PC-9 (cell line): ENCODE measurements at regions not wholly inside any gene's neighbourhood (a gene's known extent, or its start where the extent isn't known, plus 50 kb on each side); places are given as distances from the start of the nearest gene placed in this dataset.

Source experiments
- BruUV-seq: library from RNA; stranded (reverse); fragments of 400-500 nt; replicated peaks from 2 replicates; lab custom pipeline; 2021; lab: Mats Ljungman, UMichigan
- CTCF ChIA-PET: fragments of 300-600 bp; sonication (Branson Sonifier 250); formaldehyde crosslinking; loops from one replicate; lab custom pipeline; 2022; ENCODE audit warnings: antibody characterized with exemption; lab: Charles Lee
- POLR2A ChIA-PET: fragments of 300-600 bp; sonication (Branson Sonifier 250); formaldehyde crosslinking; loops from one replicate; lab custom pipeline; 2022; ENCODE audit warnings: antibody characterized with exemption; ENCODE audit not compliant: unreplicated experiment; lab: Charles Lee
- DNase-seq, 2 experiments: peaks; one replicate each; pipeline versions ENCODE4 v3.0.0 to v3.0.0-alpha.2; 2015 to 2022; ENCODE audit warnings: mixed read lengths in 1 of 2
- H2AFZ ChIP-seq: fragments of 200-600 bp; sonication (generic); 2 replicates; pipeline ENCODE4 v1.8.1; 2017; ENCODE audit warnings: antibody characterized with exemption
- H3F3A ChIP-seq: fragments of 200-600 bp; sonication (generic); 2 replicates; pipeline ENCODE4 v1.8.1; 2017; ENCODE audit warnings: antibody characterized with exemption, mild to moderate bottlenecking, low read depth; ENCODE audit not compliant: insufficient read depth
- H3K27ac ChIP-seq: fragments of 200-600 bp; sonication (generic); 2 replicates; pipeline ENCODE4 v1.6.1; 2016; ENCODE audit warnings: mixed run types
- H3K27me3 ChIP-seq: fragments of 200-600 bp; sonication (generic); 2 replicates; pipeline ENCODE4 v1.6.1; 2016; ENCODE audit warnings: low read depth, mixed run types; ENCODE audit not compliant: insufficient read depth
- H3K36me3 ChIP-seq: fragments of 200-600 bp; sonication (generic); 2 replicates; pipeline ENCODE4 v1.6.1; 2016; ENCODE audit warnings: low read depth, mixed run types
- H3K4me1 ChIP-seq: fragments of 200-600 bp; sonication (generic); replicated peaks from 2 replicates; pipeline ENCODE4 v1.6.1; 2016; ENCODE audit warnings: mixed run types; ENCODE audit not compliant: insufficient read depth
- H3K4me2 ChIP-seq: fragments of 200-600 bp; sonication (generic); 2 replicates; pipeline ENCODE4 v1.6.1; 2017; ENCODE audit warnings: mixed run types
- H3K4me3 ChIP-seq: fragments of 200-600 bp; sonication (generic); 2 replicates; pipeline ENCODE4 v1.6.1; 2016; ENCODE audit warnings: mixed run types
- H3K79me2 ChIP-seq: fragments of 200-600 bp; sonication (generic); 2 replicates; pipeline ENCODE4 v1.6.1; 2017; ENCODE audit warnings: low read depth, mixed run types
- H3K9me2 ChIP-seq: fragments of 200-600 bp; sonication (generic); 2 replicates; pipeline ENCODE4 v1.8.1; 2017; ENCODE audit warnings: mild to moderate bottlenecking; ENCODE audit not compliant: insufficient read depth
- H3K9me3 ChIP-seq: fragments of 200-600 bp; sonication (generic); 2 replicates; pipeline ENCODE4 v1.8.1; 2016; ENCODE audit warnings: low read depth; ENCODE audit not compliant: insufficient read depth
- H4K20me1 ChIP-seq: fragments of 200-600 bp; sonication (generic); 2 replicates; pipeline ENCODE4 v1.8.1; 2017; ENCODE audit not compliant: insufficient read depth
- EZH2 ChIP-seq: fragments of 200-600 bp; sonication (generic); IDR thresholded peaks from 2 replicates; pipeline ENCODE4 v1.8.0; 2017; ENCODE audit warnings: antibody characterized with exemption, low read depth
- intact Hi-C: fragments of 100-400 bp; cut with micrococcal nuclease; formaldehyde crosslinking; loops from one replicate; pipeline ENCODE4 v1.10.0; 2022; ENCODE audit not compliant: unreplicated experiment
- TF ChIP-seq, protein P1 (sequence below): fragments of 200-600 bp; sonication (generic); conservative IDR thresholded peaks from 2 replicates; pipeline ENCODE4 v1.6.1; 2017; ENCODE audit warnings: mixed run types, antibody characterized with exemption, mild to moderate bottlenecking, moderate library complexity

DNA sequence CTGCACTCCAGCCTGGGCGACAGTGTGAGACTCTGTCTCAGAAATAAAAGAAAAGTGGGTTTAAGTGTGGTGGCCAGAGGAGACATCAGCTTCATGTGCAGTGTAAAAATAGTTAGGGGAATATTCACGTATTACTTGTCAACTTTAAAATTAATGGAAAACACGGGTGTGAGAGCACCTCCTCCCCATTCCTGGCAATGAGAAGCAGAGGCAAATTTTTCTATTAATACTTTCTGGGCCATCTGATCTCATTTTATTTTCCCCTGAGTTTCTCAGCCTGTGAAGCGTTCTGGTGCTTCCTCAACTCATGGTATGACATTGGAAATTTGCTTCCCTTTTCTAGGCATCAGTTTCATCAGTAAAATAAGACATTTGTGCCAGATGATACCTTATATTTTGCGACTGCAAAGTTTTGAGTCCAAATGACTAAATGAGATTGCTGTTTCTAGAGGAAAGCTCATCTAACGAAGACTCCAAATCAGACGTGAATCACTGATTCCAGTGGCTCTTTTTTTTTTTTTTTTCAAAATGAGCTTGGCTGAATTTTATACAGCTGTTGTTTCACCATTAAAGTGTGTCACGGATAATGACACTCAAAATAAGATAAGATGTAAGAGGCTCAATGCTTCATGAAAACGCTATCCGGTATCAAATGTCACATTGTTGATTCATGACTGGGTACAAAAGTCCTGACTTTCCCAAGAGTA lies 104.6 kb downstream of the MSX2 start:
- peaks cover 51% of the 10 kb centered on the region for H3K27me3 ChIP-seq
- H3K4me3 ChIP-seq = no peak overlapping the region
- POLR2A ChIA-PET = no interaction called here
- H2AFZ ChIP-seq = no peak overlapping the region
- no peaks in the 10 kb centered on the region for H3K4me1 ChIP-seq
- H3K9me2 ChIP-seq = no peaks in the 10 kb centered on the region
- H3K9me3 ChIP-seq = no peaks in the 10 kb centered on the region; the same call in 1 of the 2 replicates
- H4K20me1 ChIP-seq = no peaks in the 10 kb centered on the region
- BruUV-seq = no TSS peak
- no peaks in the 10 kb centered on the region for H3K79me2 ChIP-seq
- H3K27ac ChIP-seq = no peak overlapping the region
- CTCF ChIA-PET = no interaction called here
- TF ChIP-seq, protein P1, sequence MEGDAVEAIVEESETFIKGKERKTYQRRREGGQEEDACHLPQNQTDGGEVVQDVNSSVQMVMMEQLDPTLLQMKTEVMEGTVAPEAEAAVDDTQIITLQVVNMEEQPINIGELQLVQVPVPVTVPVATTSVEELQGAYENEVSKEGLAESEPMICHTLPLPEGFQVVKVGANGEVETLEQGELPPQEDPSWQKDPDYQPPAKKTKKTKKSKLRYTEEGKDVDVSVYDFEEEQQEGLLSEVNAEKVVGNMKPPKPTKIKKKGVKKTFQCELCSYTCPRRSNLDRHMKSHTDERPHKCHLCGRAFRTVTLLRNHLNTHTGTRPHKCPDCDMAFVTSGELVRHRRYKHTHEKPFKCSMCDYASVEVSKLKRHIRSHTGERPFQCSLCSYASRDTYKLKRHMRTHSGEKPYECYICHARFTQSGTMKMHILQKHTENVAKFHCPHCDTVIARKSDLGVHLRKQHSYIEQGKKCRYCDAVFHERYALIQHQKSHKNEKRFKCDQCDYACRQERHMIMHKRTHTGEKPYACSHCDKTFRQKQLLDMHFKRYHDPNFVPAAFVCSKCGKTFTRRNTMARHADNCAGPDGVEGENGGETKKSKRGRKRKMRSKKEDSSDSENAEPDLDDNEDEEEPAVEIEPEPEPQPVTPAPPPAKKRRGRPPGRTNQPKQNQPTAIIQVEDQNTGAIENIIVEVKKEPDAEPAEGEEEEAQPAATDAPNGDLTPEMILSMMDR = no peak
- TF ChIP-seq EZH2 = no peak
- H3K4me2 ChIP-seq = no peak overlapping the region
- intact Hi-C loops = no loop called here
- no peaks in the 10 kb centered on the region for H3F3A ChIP-seq
- DNase-seq = no peak
- no peaks in the 10 kb centered on the region for H3K36me3 ChIP-seq

DNA sequence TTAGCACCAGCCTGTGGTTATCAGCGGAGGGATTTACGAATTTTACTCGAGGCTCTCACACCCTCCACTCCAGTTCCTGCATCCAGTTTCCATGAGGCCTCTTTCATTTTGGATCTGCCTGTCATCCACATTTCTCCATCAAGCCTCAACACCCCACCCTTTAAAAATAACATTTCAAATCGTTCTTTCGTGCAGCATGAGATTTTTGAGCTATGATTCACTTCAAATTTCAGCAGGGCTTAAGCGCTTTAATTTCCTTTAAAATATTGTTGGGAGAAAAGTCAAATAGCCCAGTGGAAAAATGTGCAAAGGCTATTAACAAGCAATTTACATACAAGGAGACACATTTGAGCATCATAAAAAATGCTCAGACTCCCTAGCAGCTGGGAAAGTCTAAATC lies 103.2 kb downstream of the MSX2 start:
- POLR2A ChIA-PET = no interaction called here
- Histone ChIP-seq H3K4me2 (no peak overlapping the region), H4K20me1 (no peaks in the 10 kb centered on the region), H3K9me3 (no peaks in the 10 kb centered on the region; the same call in 1 of the 2 replicates), H3K4me1 (no peaks in the 10 kb centered on the region), H3K9me2 (no peaks in the 10 kb centered on the region), H3K36me3 (no peaks in the 10 kb centered on the region), H3K27me3 (peaks cover 65% of the 10 kb centered on the region), H3K4me3 (no peak overlapping the region), H2AFZ (no peak overlapping the region), H3F3A (no peaks in the 10 kb centered on the region), H3K79me2 (no peaks in the 10 kb centered on the region), H3K27ac (no peak overlapping the region)
- BruUV-seq = no TSS peak
- CTCF ChIA-PET = no interaction called here
- TF ChIP-seq, protein P1 = no peak
- no peak for TF ChIP-seq EZH2
- intact Hi-C loops = no loop called here
- no peak for DNase-seq

DNA sequence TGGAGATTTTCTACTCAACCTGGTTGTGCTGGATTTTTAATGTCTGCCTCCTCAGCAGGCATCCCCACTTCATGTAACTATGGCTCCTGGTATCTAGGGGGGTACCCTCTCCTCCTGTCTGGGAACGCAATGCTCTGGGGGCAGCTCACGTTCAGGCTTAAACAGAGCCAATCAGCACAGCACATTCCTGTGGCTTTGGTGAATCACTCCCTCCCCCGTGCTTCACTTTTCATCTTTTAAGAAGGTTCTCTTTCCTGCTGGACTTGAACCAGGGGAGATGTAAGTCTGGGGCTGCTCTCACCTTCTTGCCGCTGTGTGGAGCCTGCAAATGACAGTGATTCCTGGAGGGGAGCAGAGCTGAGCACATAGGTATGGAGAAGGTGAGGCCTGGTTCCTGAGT lies 101.2 kb downstream of the MSX2 start:
- Histone ChIP-seq H3K4me1 (no peaks in the 10 kb centered on the region), H3F3A (no peaks in the 10 kb centered on the region), H3K4me2 (no peak overlapping the region), H3K9me2 (no peaks in the 10 kb centered on the region), H3K4me3 (no peak overlapping the region), H2AFZ (no peak overlapping the region), H3K36me3 (no peaks in the 10 kb centered on the region), H3K79me2 (no peaks in the 10 kb centered on the region), H3K27ac (no peak overlapping the region), H3K27me3 (peaks cover 80% of the 10 kb centered on the region), H4K20me1 (no peaks in the 10 kb centered on the region; the same call in 1 of the 2 replicates), H3K9me3 (no peaks in the 10 kb centered on the region; the same call in 1 of the 2 replicates)
- TF ChIP-seq EZH2 = no peak
- no TSS peak for BruUV-seq
- intact Hi-C loops = no loop called here
- ChIA-PET POLR2A (no interaction called here), CTCF (no interaction called here)
- no peak for DNase-seq
